Ascending aorta (tissue), 2 donors: ENCODE measurements at regions not wholly inside any gene's neighbourhood (a gene's known extent, or its start where the extent isn't known, plus 50 kb on each side); places are given as distances from the start of the nearest gene placed in this dataset.

Experiments
- DNase-seq, 2 donors: peaks; one replicate each; pipeline ENCODE4 v3.0.0-alpha.2; 2019; ENCODE audit warnings: low spot score in 2 of 2
- H3K27ac ChIP-seq, 2 donors: fragments of 200-600 bp; sonication (generic); one replicate each; pipeline ENCODE4 v1.5.1; 2016 to 2017; ENCODE audit warnings: mild to moderate bottlenecking in 1 of 2
- H3K27me3 ChIP-seq: fragments of 200-600 bp; sonication (generic); one replicate; pipeline ENCODE4 v1.5.1; 2017
- H3K36me3 ChIP-seq, 2 donors: fragments of 200-600 bp; sonication (generic); one replicate each; pipeline ENCODE4 v1.5.1; 2016
- H3K4me1 ChIP-seq, 2 donors: fragments of 200-600 bp; sonication (generic); one replicate each; pipeline ENCODE4 v1.5.1; 2016 to 2017; ENCODE audit warnings: mild to moderate bottlenecking in 1 of 2
- H3K4me3 ChIP-seq, 2 donors: fragments of 200-600 bp; sonication (generic); one replicate each; pipeline ENCODE4 v1.5.1; 2016 to 2017; ENCODE audit warnings: mild to moderate bottlenecking in 1 of 2
- H3K9me3 ChIP-seq, 2 donors: fragments of 200-600 bp; sonication (generic); one replicate each; pipeline ENCODE4 v1.5.1; 2016
- CTCF ChIP-seq, 3 experiments: fragments of 200-600 bp in 2 of 3; fragments of 450-650 bp in 1 of 3; sonication (generic) in 2 of 3; IDR thresholded peaks; one replicate each; pipeline ENCODE4 v1.5.1; 2016 to 2019; ENCODE audit warnings: antibody characterized with exemption in 3 of 3, mild to moderate bottlenecking in 1 of 3, moderate library complexity in 1 of 3
- intact Hi-C: fragments of 100-400 bp; cut with DNase I; formaldehyde crosslinking; loops from one replicate; pipeline ENCODE4 v1.15.1; 2023

- Histone ChIP-seq H3K4me3 (no peak overlapping the region), H3K36me3 (no peaks in the 10 kb centered on the region), H3K27ac (no peak overlapping the region), H3K9me3 (no peaks in the 10 kb centered on the region), H3K27me3 (no peaks in the 10 kb centered on the region), H3K4me1 (no peaks in the 10 kb centered on the region)
- intact Hi-C loops: no loop called here
- DNase-seq: no peak
- no peak for TF ChIP-seq CTCF (IDR thresholded peaks at IDR 0.05)
Observed at GRCh38 chr18:30889519-30890301, 152.8 kb downstream of the DSC3 start.

GRCh38 chr18:30888344-30888743 is 154.2 kb downstream of the DSC3 start:
- Histone ChIP-seq H3K4me3 (no peak overlapping the region), H3K27me3 (no peaks in the 10 kb centered on the region), H3K27ac (no peak overlapping the region), H3K4me1 (no peaks in the 10 kb centered on the region), H3K9me3 (no peaks in the 10 kb centered on the region), H3K36me3 (no peaks in the 10 kb centered on the region)
- TF ChIP-seq CTCF (IDR thresholded peaks at IDR 0.05): no peak
- no peak for DNase-seq
- intact Hi-C loops: no loop called here

GRCh38 chr18:30886998-30887397 is 155.5 kb downstream of the DSC3 start:
- H3K27me3 ChIP-seq: no peaks in the 10 kb centered on the region
- no peak for DNase-seq
- H3K36me3 ChIP-seq: no peaks in the 10 kb centered on the region
- intact Hi-C loops: no loop called here
- TF ChIP-seq CTCF (IDR thresholded peaks at IDR 0.05): no peak
- H3K4me1 ChIP-seq: no peaks in the 10 kb centered on the region
- H3K4me3 ChIP-seq: no peak overlapping the region
- no peak overlapping the region for H3K27ac ChIP-seq
- no peaks in the 10 kb centered on the region for H3K9me3 ChIP-seq

- no peak for TF ChIP-seq CTCF (IDR thresholded peaks at IDR 0.05)
Observed at GRCh38 chr18:30870466-30870865, 172.1 kb downstream of the DSC3 start.

GRCh38 chr18:30862900-30863299 is 179.6 kb downstream of the DSC3 start:
- no peaks in the 10 kb centered on the region for H3K27me3 ChIP-seq
- intact Hi-C loops: no loop called here
- TF ChIP-seq CTCF (IDR thresholded peaks at IDR 0.05): no peak
- no peak overlapping the region for H3K4me3 ChIP-seq
- H3K9me3 ChIP-seq: no peaks in the 10 kb centered on the region
- no peak for DNase-seq
- no peak overlapping the region for H3K27ac ChIP-seq
- no peaks in the 10 kb centered on the region for H3K4me1 ChIP-seq
- H3K36me3 ChIP-seq: no peaks in the 10 kb centered on the region

More at GRCh38 chr18:30870466-30870865, 172.1 kb downstream of the DSC3 start:
- Histone ChIP-seq H3K9me3 (no peaks in the 10 kb centered on the region), H3K36me3 (no peaks in the 10 kb centered on the region), H3K27ac (no peak overlapping the region), H3K27me3 (no peaks in the 10 kb centered on the region), H3K4me1 (no peaks in the 10 kb centered on the region), H3K4me3 (no peak overlapping the region)
- intact Hi-C loops: no loop called here
- no peak for DNase-seq
